HG03095 (cell line): ENCODE measurements at regions not wholly inside any gene's neighbourhood (a gene's known extent, or its start where the extent isn't known, plus 50 kb on each side); places are given as distances from the start of the nearest gene placed in this dataset.

Source experiments
- ATAC-seq: cut with Tn5 transposase; IDR thresholded peaks from one replicate; pipeline ENCODE4 v1.9.1; 2021; ENCODE audit warnings: moderate library complexity; ENCODE audit not compliant: unreplicated experiment

GRCh38 chr1:67635055-67635809 is 49.8 kb upstream of the GADD45A start:
- no peak for ATAC-seq
